HCT116 (cell line): ENCODE measurements at regions not wholly inside any gene's neighbourhood (a gene's known extent, or its start where the extent isn't known, plus 50 kb on each side); places are given as distances from the start of the nearest gene placed in this dataset.

Experiments used
- ATAC-seq: fragments of 200-7000 bp; cut with Tn5 transposase; 2 replicates; pipeline ENCODE4 v1.9.1; 2020; ENCODE audit warnings: mild to moderate bottlenecking, moderate library complexity
- BruUV-seq: library from RNA; stranded (reverse); fragments of 400-500 nt; replicated peaks from 2 replicates; lab custom pipeline; 2021; lab: Mats Ljungman, UMichigan
- CTCF ChIA-PET: fragments of 300-600 bp; sonication (Branson Sonifier 250); formaldehyde crosslinking; loops from one replicate; lab custom pipeline; 2021; ENCODE audit warnings: antibody characterized with exemption; lab: Charles Lee
- POLR2A ChIA-PET: fragments of 300-600, 350-600 bp; sonication (Branson Sonifier 250); formaldehyde crosslinking; loops from one replicate; lab custom pipeline; 2021; ENCODE audit warnings: antibody characterized with exemption; lab: Charles Lee
- RAD21 ChIA-PET, 2 experiments: fragments of 300-600 bp; sonication (Branson Sonifier 250); formaldehyde crosslinking; loops; one replicate each; lab custom pipeline; 2023; ENCODE audit warnings: low total read pairs in 2 of 2; ENCODE audit not compliant: uncharacterized antibody in 2 of 2, unreplicated experiment in 2 of 2, low non-redundant PET in 1 of 2; lab: Charles Lee
- DNase-seq: peaks from one replicate; pipeline ENCODE4 v3.0.0-alpha.2; 2010; ENCODE audit warnings: low read depth, low spot score
- H2AFZ ChIP-seq: fragments of 200-600 bp; shearing (Covaris generic), sonication (generic); 2 replicates; pipeline ENCODE4 v1.6.1; 2017; ENCODE audit warnings: low read depth, mixed run types, mixed read lengths, antibody characterized with exemption, low read length; ENCODE audit not compliant: poor library complexity, severe bottlenecking
- H3K27ac ChIP-seq: 2 replicates; pipeline ENCODE4 v1.5.1; 2012; ENCODE audit warnings: low read depth, low read length
- H3K27me3 ChIP-seq: fragments of 200-600 bp; sonication (generic); 2 replicates; pipeline ENCODE4 v1.6.1; 2016; ENCODE audit warnings: mixed run types, low read length, mixed read lengths; ENCODE audit not compliant: insufficient read depth
- H3K36me3 ChIP-seq, 2 experiments: fragments of 200-500 bp in 1 of 2; fragments of 200-600 bp in 1 of 2; sonication (Bioruptor generic) in 1 of 2; sonication (generic) in 1 of 2; 2 replicates each; pipeline versions ENCODE4 v1.5.1 to v1.6.1; 2014 to 2016; ENCODE audit warnings: low read length in 2 of 2, inconsistent platforms in 1 of 2, mixed read lengths in 1 of 2, mixed run types in 1 of 2; ENCODE audit not compliant: insufficient read depth in 2 of 2, control insufficient read depth in 1 of 2
- H3K4me1 ChIP-seq, 2 experiments: fragments of 200-600 bp in 1 of 2; sonication (generic) in 1 of 2; 2 replicates each; pipeline versions ENCODE4 v1.5.1 to v1.6.1; 2012 to 2017; ENCODE audit warnings: low read length in 2 of 2, inconsistent platforms in 1 of 2, mild to moderate bottlenecking in 1 of 2, mixed read lengths in 1 of 2, mixed run types in 1 of 2, moderate library complexity in 1 of 2; ENCODE audit not compliant: insufficient read depth in 2 of 2, control insufficient read depth in 1 of 2
- H3K4me2 ChIP-seq: fragments of 200-600 bp; sonication (generic); 2 replicates; pipeline ENCODE4 v1.6.1; 2017; ENCODE audit warnings: mixed run types, low read length, mixed read lengths
- H3K4me3 ChIP-seq, 2 experiments: fragments of 200-600 bp in 1 of 2; sonication (generic) in 1 of 2; replicated peaks in 1 of 2; 2 replicates each; pipeline ENCODE4 v1.5.1; 2011 to 2016; ENCODE audit warnings: low read length in 2 of 2, control low read depth in 1 of 2, low read depth in 1 of 2, mild to moderate bottlenecking in 1 of 2, mixed read lengths in 1 of 2, mixed run types in 1 of 2
- H3K79me2 ChIP-seq: fragments of 200-600 bp; sonication (generic); 2 replicates; pipeline ENCODE4 v1.6.1; 2017; ENCODE audit warnings: mild to moderate bottlenecking, mixed run types, low read length, moderate library complexity, mixed read lengths; ENCODE audit not compliant: insufficient read depth
- H3K9ac ChIP-seq: fragments of 200-600 bp; sonication (generic); 2 replicates; pipeline ENCODE4 v1.6.1; 2016; ENCODE audit warnings: low read length, mixed read lengths
- H3K9me2 ChIP-seq: fragments of 200-600 bp; sonication (generic), shearing (Covaris generic); 2 replicates; pipeline ENCODE4 v1.6.1; 2017; ENCODE audit warnings: mixed run types, mild to moderate bottlenecking, moderate library complexity; ENCODE audit not compliant: insufficient read depth
- H3K9me3 ChIP-seq, 2 experiments: fragments of 200-500 bp in 1 of 2; fragments of 200-600 bp in 1 of 2; sonication (Bioruptor generic) in 1 of 2; sonication (generic) in 1 of 2; 2 replicates each; pipeline ENCODE4 v1.6.1; 2014 to 2017; ENCODE audit warnings: low read length in 2 of 2, mixed read lengths in 2 of 2, inconsistent platforms in 1 of 2, low read depth in 1 of 2, mild to moderate bottlenecking in 1 of 2, mixed run types in 1 of 2, moderate library complexity in 1 of 2; ENCODE audit not compliant: control insufficient read depth in 1 of 2, insufficient read depth in 1 of 2
- H4K20me1 ChIP-seq: fragments of 200-600 bp; sonication (generic), shearing (Covaris generic); 2 replicates; pipeline ENCODE4 v1.6.1; 2017; ENCODE audit warnings: mixed run types, mild to moderate bottlenecking, moderate library complexity; ENCODE audit not compliant: insufficient read depth
- CBX3 ChIP-seq: IDR thresholded peaks from 2 replicates; pipeline ENCODE4 v1.6.1; 2012; ENCODE audit warnings: low read depth
- EGR1 ChIP-seq: IDR thresholded peaks from 2 replicates; pipeline ENCODE4 v1.6.1; 2012; ENCODE audit warnings: low read depth
- EZH2 ChIP-seq: fragments of 200-600 bp; sonication (generic); IDR thresholded peaks from 2 replicates; pipeline ENCODE4 v1.6.1; 2017; ENCODE audit warnings: antibody characterized with exemption, mixed run types
- RAD21 ChIP-seq: IDR thresholded peaks from 2 replicates; pipeline ENCODE4 v1.6.1; 2012; ENCODE audit warnings: low read depth, mild to moderate bottlenecking
- SP1 ChIP-seq: IDR thresholded peaks from 2 replicates; pipeline ENCODE4 v1.6.1; 2012; ENCODE audit warnings: low read depth
- ZFX ChIP-seq: fragments of 450-650 bp; IDR thresholded peaks from 2 replicates; pipeline ENCODE4 v1.6.1; 2017
- intact Hi-C: fragments of 100-400 bp; cut with micrococcal nuclease; formaldehyde crosslinking; loops from 2 replicates; pipeline ENCODE4 v1.10.0; 2022
- TF ChIP-seq, protein P1 (sequence below): IDR thresholded peaks from 2 replicates; pipeline ENCODE4 v1.6.1; 2012; ENCODE audit warnings: low read depth
- TF ChIP-seq, protein P2 (sequence below), 3 experiments: fragments of 200-600 bp in 1 of 3; sonication (generic) in 1 of 3; IDR thresholded peaks in 2 of 3; conservative IDR thresholded peaks in 1 of 3; 2 replicates each; pipeline ENCODE4 v1.5.1; 2012 to 2017; ENCODE audit warnings: low read depth in 2 of 3, low read length in 2 of 3, antibody characterized with exemption in 1 of 3, borderline replicate concordance in 1 of 3, control low read depth in 1 of 3, mild to moderate bottlenecking in 1 of 3, mixed read lengths in 1 of 3, mixed run types in 1 of 3, moderate library complexity in 1 of 3; ENCODE audit not compliant: insufficient read depth in 1 of 3

DNA sequence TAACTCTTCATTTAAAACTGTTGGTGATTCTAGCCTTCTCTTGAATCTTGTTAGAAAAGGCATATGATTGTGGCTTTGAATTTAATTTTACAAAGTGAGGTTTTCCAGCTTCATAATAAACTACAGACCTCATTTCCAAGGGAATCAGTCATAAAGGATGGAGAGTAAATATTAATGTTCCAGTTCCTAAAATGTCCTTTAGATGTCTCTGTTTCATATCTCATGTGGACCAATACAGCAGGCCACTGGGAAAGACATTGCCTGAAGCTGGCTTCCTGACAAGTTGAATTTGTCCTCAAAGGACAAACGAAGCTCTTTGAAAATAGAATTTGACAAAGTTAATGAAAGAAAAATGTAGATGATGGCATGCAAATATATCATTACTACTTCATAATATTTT is 125.4 kb downstream of the ZNF330 start:
- intact Hi-C loops, result loop anchor here (1.0 to 10.0 kb wide), 4 partner anchors 308 to 779 kb away; no protein-coding TSS in a partner anchor
- ChIA-PET POLR2A (no interaction called here), CTCF (interaction anchor here (0.6 to 2.5 kb wide), 17 partner anchors 16 to 1374 kb away, joined by 3 to 16 read pairs (median 4); partner anchors contain the start of gene IL15), RAD21 (interaction anchor here (1.5 to 1.6 kb wide), 2 partner anchors 365 kb away, joined by 3 read pairs; no protein-coding TSS in a partner anchor)
- ATAC-seq, result peak; percentile 87
- H3K4me1 ChIP-seq, result peaks cover 0 to 4% of the 10 kb centered on the region in 2 experiments; a peak in 1 of 4 replicates
- no peaks in the 10 kb centered on the region for H3K9me2 ChIP-seq
- H3K4me2 ChIP-seq, result no peak overlapping the region
- no peaks in the 10 kb centered on the region for H4K20me1 ChIP-seq
- no peaks in the 10 kb centered on the region for H3K36me3 ChIP-seq
- no peak overlapping the region for H3K9ac ChIP-seq
- TF ChIP-seq ZFX (no peak), EGR1 (no peak), SP1 (no peak), CBX3 (no peak), RAD21 (peak; percentile 80), EZH2 (no peak)
- TF ChIP-seq, protein P1, sequence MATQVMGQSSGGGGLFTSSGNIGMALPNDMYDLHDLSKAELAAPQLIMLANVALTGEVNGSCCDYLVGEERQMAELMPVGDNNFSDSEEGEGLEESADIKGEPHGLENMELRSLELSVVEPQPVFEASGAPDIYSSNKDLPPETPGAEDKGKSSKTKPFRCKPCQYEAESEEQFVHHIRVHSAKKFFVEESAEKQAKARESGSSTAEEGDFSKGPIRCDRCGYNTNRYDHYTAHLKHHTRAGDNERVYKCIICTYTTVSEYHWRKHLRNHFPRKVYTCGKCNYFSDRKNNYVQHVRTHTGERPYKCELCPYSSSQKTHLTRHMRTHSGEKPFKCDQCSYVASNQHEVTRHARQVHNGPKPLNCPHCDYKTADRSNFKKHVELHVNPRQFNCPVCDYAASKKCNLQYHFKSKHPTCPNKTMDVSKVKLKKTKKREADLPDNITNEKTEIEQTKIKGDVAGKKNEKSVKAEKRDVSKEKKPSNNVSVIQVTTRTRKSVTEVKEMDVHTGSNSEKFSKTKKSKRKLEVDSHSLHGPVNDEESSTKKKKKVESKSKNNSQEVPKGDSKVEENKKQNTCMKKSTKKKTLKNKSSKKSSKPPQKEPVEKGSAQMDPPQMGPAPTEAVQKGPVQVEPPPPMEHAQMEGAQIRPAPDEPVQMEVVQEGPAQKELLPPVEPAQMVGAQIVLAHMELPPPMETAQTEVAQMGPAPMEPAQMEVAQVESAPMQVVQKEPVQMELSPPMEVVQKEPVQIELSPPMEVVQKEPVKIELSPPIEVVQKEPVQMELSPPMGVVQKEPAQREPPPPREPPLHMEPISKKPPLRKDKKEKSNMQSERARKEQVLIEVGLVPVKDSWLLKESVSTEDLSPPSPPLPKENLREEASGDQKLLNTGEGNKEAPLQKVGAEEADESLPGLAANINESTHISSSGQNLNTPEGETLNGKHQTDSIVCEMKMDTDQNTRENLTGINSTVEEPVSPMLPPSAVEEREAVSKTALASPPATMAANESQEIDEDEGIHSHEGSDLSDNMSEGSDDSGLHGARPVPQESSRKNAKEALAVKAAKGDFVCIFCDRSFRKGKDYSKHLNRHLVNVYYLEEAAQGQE, result no peak
- TF ChIP-seq, protein P2, sequence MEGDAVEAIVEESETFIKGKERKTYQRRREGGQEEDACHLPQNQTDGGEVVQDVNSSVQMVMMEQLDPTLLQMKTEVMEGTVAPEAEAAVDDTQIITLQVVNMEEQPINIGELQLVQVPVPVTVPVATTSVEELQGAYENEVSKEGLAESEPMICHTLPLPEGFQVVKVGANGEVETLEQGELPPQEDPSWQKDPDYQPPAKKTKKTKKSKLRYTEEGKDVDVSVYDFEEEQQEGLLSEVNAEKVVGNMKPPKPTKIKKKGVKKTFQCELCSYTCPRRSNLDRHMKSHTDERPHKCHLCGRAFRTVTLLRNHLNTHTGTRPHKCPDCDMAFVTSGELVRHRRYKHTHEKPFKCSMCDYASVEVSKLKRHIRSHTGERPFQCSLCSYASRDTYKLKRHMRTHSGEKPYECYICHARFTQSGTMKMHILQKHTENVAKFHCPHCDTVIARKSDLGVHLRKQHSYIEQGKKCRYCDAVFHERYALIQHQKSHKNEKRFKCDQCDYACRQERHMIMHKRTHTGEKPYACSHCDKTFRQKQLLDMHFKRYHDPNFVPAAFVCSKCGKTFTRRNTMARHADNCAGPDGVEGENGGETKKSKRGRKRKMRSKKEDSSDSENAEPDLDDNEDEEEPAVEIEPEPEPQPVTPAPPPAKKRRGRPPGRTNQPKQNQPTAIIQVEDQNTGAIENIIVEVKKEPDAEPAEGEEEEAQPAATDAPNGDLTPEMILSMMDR (IDR thresholded peaks at IDR 0.05 in 2 of 3, conservative IDR thresholded peaks at IDR 0.05 in 1 of 3; ENCODE audit: borderline replicate concordance in 1 of 3, insufficient read depth in 1 of 3, low read depth in 2 of 3, low read length in 2 of 3), result peak; percentile 24 to 63 (median 53); a peak in 3 of 6 replicates
- H3K9me3 ChIP-seq, result no peaks in the 10 kb centered on the region
- no peak overlapping the region for H2AFZ ChIP-seq
- peak; percentile 24 for DNase-seq
- no peak overlapping the region for H3K4me3 ChIP-seq
- H3K27ac ChIP-seq, result no peak overlapping the region
- BruUV-seq, result no TSS peak
- no peaks in the 10 kb centered on the region for H3K79me2 ChIP-seq
- H3K27me3 ChIP-seq, result no peaks in the 10 kb centered on the region
